ENCODE measurements at regions not wholly inside any gene's neighbourhood (a gene's known extent, or its start where the extent isn't known, plus 50 kb on each side); places are given as distances from the start of the nearest gene placed in this dataset.
"Not testable (repeated sequence)": the region's sequence is repeated elsewhere in the genome, so short reads cannot be mapped to it uniquely, and the experiment has no call there.

GRCh38 chr5:164484948-164485347 is 979.5 kb downstream of the MAT2B start:
- H3K27me3 ChIP-seq (ENCODE audit: control insufficient read depth, insufficient read depth, low read length): no peaks in the 10 kb centered on the region
- no peak overlapping the region for H3K4me3 ChIP-seq (ENCODE audit: low read length)
- no peaks in the 10 kb centered on the region for H3K9me3 ChIP-seq (ENCODE audit: control insufficient read depth, low read length)
- H3K4me1 ChIP-seq (ENCODE audit: control insufficient read depth, insufficient read depth, low read length): no peaks in the 10 kb centered on the region
- H3K36me3 ChIP-seq (ENCODE audit: control insufficient read depth, insufficient read depth, low read length): no peaks in the 10 kb centered on the region
- H3K9ac ChIP-seq (ENCODE audit: low read length): no peak overlapping the region

GRCh38 chr5:164487939-164488338 is 982.5 kb downstream of the MAT2B start:
- no peak overlapping the region for H3K4me3 ChIP-seq (ENCODE audit: low read length)
- H3K9me3 ChIP-seq (ENCODE audit: control insufficient read depth, low read length): no peaks in the 10 kb centered on the region
- H3K9ac ChIP-seq (ENCODE audit: low read length): no peak overlapping the region
- no peaks in the 10 kb centered on the region for H3K4me1 ChIP-seq (ENCODE audit: control insufficient read depth, insufficient read depth, low read length)
- no peaks in the 10 kb centered on the region for H3K27me3 ChIP-seq (ENCODE audit: control insufficient read depth, insufficient read depth, low read length)
- H3K36me3 ChIP-seq (ENCODE audit: control insufficient read depth, insufficient read depth, low read length): no peaks in the 10 kb centered on the region

- no peaks in the 10 kb centered on the region for H3K27me3 ChIP-seq (ENCODE audit: control insufficient read depth, insufficient read depth, low read length)
- H3K9ac ChIP-seq (ENCODE audit: low read length): no peak overlapping the region
- H3K4me3 ChIP-seq (ENCODE audit: low read length): no peak overlapping the region
- H3K4me1 ChIP-seq (ENCODE audit: control insufficient read depth, insufficient read depth, low read length): no peaks in the 10 kb centered on the region
- no peaks in the 10 kb centered on the region for H3K9me3 ChIP-seq (ENCODE audit: control insufficient read depth, low read length)
- H3K36me3 ChIP-seq (ENCODE audit: control insufficient read depth, insufficient read depth, low read length): no peaks in the 10 kb centered on the region
Observed at GRCh38 chr5:164497311-164498064, 992.1 kb downstream of the MAT2B start.

- H3K36me3 ChIP-seq (ENCODE audit: control insufficient read depth, insufficient read depth, low read length): no peaks in the 10 kb centered on the region
- H3K4me1 ChIP-seq (ENCODE audit: control insufficient read depth, insufficient read depth, low read length): no peaks in the 10 kb centered on the region
- no peaks in the 10 kb centered on the region for H3K27me3 ChIP-seq (ENCODE audit: control insufficient read depth, insufficient read depth, low read length)
- no peak overlapping the region for H3K9ac ChIP-seq (ENCODE audit: low read length)
- no peaks in the 10 kb centered on the region for H3K9me3 ChIP-seq (ENCODE audit: control insufficient read depth, low read length)
- no peak overlapping the region for H3K4me3 ChIP-seq (ENCODE audit: low read length)
Observed at GRCh38 chr5:164498438-164498837, 993.0 kb downstream of the MAT2B start.

GRCh38 chr5:164500856-164501255 is 995.4 kb downstream of the MAT2B start:
- Histone ChIP-seq H3K36me3 (ENCODE audit: control insufficient read depth, insufficient read depth, low read length) (no peaks in the 10 kb centered on the region), H3K9ac (ENCODE audit: low read length) (no peak overlapping the region), H3K9me3 (ENCODE audit: control insufficient read depth, low read length) (no peaks in the 10 kb centered on the region), H3K4me1 (ENCODE audit: control insufficient read depth, insufficient read depth, low read length) (no peaks in the 10 kb centered on the region), H3K27me3 (ENCODE audit: control insufficient read depth, insufficient read depth, low read length) (no peaks in the 10 kb centered on the region), H3K4me3 (ENCODE audit: low read length) (no peak overlapping the region)

- no peaks in the 10 kb centered on the region for H3K36me3 ChIP-seq (ENCODE audit: control insufficient read depth, insufficient read depth, low read length)
- H3K9me3 ChIP-seq (ENCODE audit: control insufficient read depth, low read length): no peaks in the 10 kb centered on the region
- H3K27me3 ChIP-seq (ENCODE audit: control insufficient read depth, insufficient read depth, low read length): no peaks in the 10 kb centered on the region
- H3K4me3 ChIP-seq (ENCODE audit: low read length): no peak overlapping the region
- H3K9ac ChIP-seq (ENCODE audit: low read length): no peak overlapping the region
- H3K4me1 ChIP-seq (ENCODE audit: control insufficient read depth, insufficient read depth, low read length): no peaks in the 10 kb centered on the region
Observed at GRCh38 chr5:164501344-164501743, 995.9 kb downstream of the MAT2B start.

- H3K4me3 ChIP-seq (ENCODE audit: low read length): no peak overlapping the region
- H3K36me3 ChIP-seq (ENCODE audit: control insufficient read depth, insufficient read depth, low read length): no peaks in the 10 kb centered on the region
- H3K27me3 ChIP-seq (ENCODE audit: control insufficient read depth, insufficient read depth, low read length): no peaks in the 10 kb centered on the region
- no peaks in the 10 kb centered on the region for H3K9me3 ChIP-seq (ENCODE audit: control insufficient read depth, low read length)
- H3K9ac ChIP-seq (ENCODE audit: low read length): no peak overlapping the region
- H3K4me1 ChIP-seq (ENCODE audit: control insufficient read depth, insufficient read depth, low read length): no peaks in the 10 kb centered on the region
Observed at GRCh38 chr5:164504141-164504772, 998.8 kb downstream of the MAT2B start.

- Histone ChIP-seq H3K4me1 (ENCODE audit: control insufficient read depth, insufficient read depth, low read length) (no peaks in the 10 kb centered on the region), H3K9ac (ENCODE audit: low read length) (no peak overlapping the region), H3K9me3 (ENCODE audit: control insufficient read depth, low read length) (no peaks in the 10 kb centered on the region), H3K36me3 (ENCODE audit: control insufficient read depth, insufficient read depth, low read length) (no peaks in the 10 kb centered on the region), H3K4me3 (ENCODE audit: low read length) (no peak overlapping the region), H3K27me3 (ENCODE audit: control insufficient read depth, insufficient read depth, low read length) (no peaks in the 10 kb centered on the region)
Observed at GRCh38 chr5:164505791-164506190, 1000.4 kb downstream of the MAT2B start.

- no peak overlapping the region for H3K9ac ChIP-seq (ENCODE audit: low read length)
- no peak overlapping the region for H3K4me3 ChIP-seq (ENCODE audit: low read length)
- no peaks in the 10 kb centered on the region for H3K9me3 ChIP-seq (ENCODE audit: control insufficient read depth, low read length)
- no peaks in the 10 kb centered on the region for H3K27me3 ChIP-seq (ENCODE audit: control insufficient read depth, insufficient read depth, low read length)
- H3K36me3 ChIP-seq (ENCODE audit: control insufficient read depth, insufficient read depth, low read length): no peaks in the 10 kb centered on the region
- H3K4me1 ChIP-seq (ENCODE audit: control insufficient read depth, insufficient read depth, low read length): no peaks in the 10 kb centered on the region
Observed at GRCh38 chr5:164518067-164518740, 1012.8 kb downstream of the MAT2B start.

- Histone ChIP-seq H3K4me1 (ENCODE audit: control insufficient read depth, insufficient read depth, low read length) (no peaks in the 10 kb centered on the region), H3K27me3 (ENCODE audit: control insufficient read depth, insufficient read depth, low read length) (no peaks in the 10 kb centered on the region), H3K4me3 (ENCODE audit: low read length) (no peak overlapping the region), H3K9ac (ENCODE audit: low read length) (no peak overlapping the region), H3K36me3 (ENCODE audit: control insufficient read depth, insufficient read depth, low read length) (no peaks in the 10 kb centered on the region), H3K9me3 (ENCODE audit: control insufficient read depth, low read length) (no peaks in the 10 kb centered on the region)
Observed at GRCh38 chr5:164518741-164519080, 1013.3 kb downstream of the MAT2B start.

- no peak overlapping the region for H3K4me3 ChIP-seq (ENCODE audit: low read length)
- no peak overlapping the region for H3K9ac ChIP-seq (ENCODE audit: low read length)
- H3K36me3 ChIP-seq (ENCODE audit: control insufficient read depth, insufficient read depth, low read length): no peaks in the 10 kb centered on the region
- H3K4me1 ChIP-seq (ENCODE audit: control insufficient read depth, insufficient read depth, low read length): no peaks in the 10 kb centered on the region
- no peaks in the 10 kb centered on the region for H3K27me3 ChIP-seq (ENCODE audit: control insufficient read depth, insufficient read depth, low read length)
- H3K9me3 ChIP-seq (ENCODE audit: control insufficient read depth, low read length): no peaks in the 10 kb centered on the region
Observed at GRCh38 chr5:164532235-164532900, 1026.9 kb downstream of the MAT2B start.

GRCh38 chr5:164533426-164533825 is 1028.0 kb downstream of the MAT2B start:
- H3K27me3 ChIP-seq (ENCODE audit: control insufficient read depth, insufficient read depth, low read length); H3K36me3 ChIP-seq (ENCODE audit: control insufficient read depth, insufficient read depth, low read length); H3K9ac ChIP-seq (ENCODE audit: low read length); H3K4me3 ChIP-seq (ENCODE audit: low read length); H3K4me1 ChIP-seq (ENCODE audit: control insufficient read depth, insufficient read depth, low read length); H3K9me3 ChIP-seq (ENCODE audit: control insufficient read depth, low read length): not testable (repeated sequence)

Measured in mucosa of stomach (tissue), 1 donor.